Testis (tissue), 2 donors: ENCODE measurements at regions not wholly inside any gene's neighbourhood (a gene's known extent, or its start where the extent isn't known, plus 50 kb on each side); places are given as distances from the start of the nearest gene placed in this dataset.

Experiments used
- CTCF ChIP-seq, 3 experiments: fragments of 450-650 bp in 2 of 3; fragments of 200-600 bp in 1 of 3; sonication (generic) in 1 of 3; IDR thresholded peaks; one replicate each; pipeline ENCODE4 v1.5.1; 2016 to 2019; ENCODE audit warnings: antibody characterized with exemption in 3 of 3, mild to moderate bottlenecking in 2 of 3, moderate library complexity in 1 of 3
- POLR2A ChIP-seq: fragments of 450-650 bp; IDR thresholded peaks from one replicate; pipeline ENCODE4 v1.6.1; 2017; ENCODE audit warnings: antibody characterized with exemption, mild to moderate bottlenecking, moderate library complexity

- no peak for TF ChIP-seq CTCF (IDR thresholded peaks at IDR 0.05)
- TF ChIP-seq POLR2A, result no peak
Measured at GRCh38 chr2:200122683-200123082, 167.3 kb downstream of the MAIP1 start.
